Keratinocyte (primary cell): ENCODE measurements at regions not wholly inside any gene's neighbourhood (a gene's known extent, or its start where the extent isn't known, plus 50 kb on each side); places are given as distances from the start of the nearest gene placed in this dataset.

ENCODE experiments used
- DNase-seq: peaks from one replicate; pipeline ENCODE4 v3.0.0-alpha.2; 2011; ENCODE audit warnings: low read depth, missing footprints, low spot score
- FAIRE-seq: peaks from 2 replicates; lab custom pipeline; 2011; peaks lifted over from hg19 to GRCh38; lab: Jason Lieb, UNC
- H2AFZ ChIP-seq: 2 replicates; pipeline ENCODE4 v1.6.0; 2012; ENCODE audit warnings: low read length, control low read depth, inconsistent platforms; ENCODE audit not compliant: control insufficient read depth
- H3K27ac ChIP-seq: 2 replicates; pipeline ENCODE4 v1.5.1; 2011; ENCODE audit warnings: low read length; ENCODE audit not compliant: control insufficient read depth, insufficient read depth
- H3K27me3 ChIP-seq: 3 replicates; pipeline ENCODE4 v1.6.0; 2011; ENCODE audit warnings: low read length; ENCODE audit not compliant: control insufficient read depth, insufficient read depth; ENCODE audit errors: extremely low read depth
- H3K36me3 ChIP-seq, 2 experiments: 2 replicates in 1 of 2; 3 replicates in 1 of 2; pipeline ENCODE4 v1.5.1; 2011; ENCODE audit warnings: low read length in 2 of 2, mild to moderate bottlenecking in 1 of 2; ENCODE audit not compliant: control insufficient read depth in 2 of 2, insufficient read depth in 2 of 2; ENCODE audit errors: extremely low read depth in 1 of 2
- H3K4me1 ChIP-seq: 3 replicates; pipeline ENCODE4 v1.5.1; 2011; ENCODE audit warnings: low read length; ENCODE audit not compliant: control insufficient read depth, insufficient read depth; ENCODE audit errors: extremely low read depth
- H3K4me2 ChIP-seq: 3 replicates; pipeline ENCODE4 v1.6.0; 2011; ENCODE audit warnings: low read depth, low read length; ENCODE audit not compliant: control insufficient read depth, insufficient read depth; ENCODE audit errors: extremely low read depth
- H3K4me3 ChIP-seq, 3 experiments: fragments of 200-600 bp in 1 of 3; sonication (generic) in 1 of 3; 2 replicates in 2 of 3; 3 replicates in 1 of 3; pipeline ENCODE4 v1.5.1; 2011 to 2016; ENCODE audit warnings: low read length in 3 of 3, mild to moderate bottlenecking in 3 of 3, control low read depth in 2 of 3, inconsistent platforms in 1 of 3, low read depth in 1 of 3, mixed read lengths in 1 of 3, mixed run types in 1 of 3, moderate library complexity in 1 of 3; ENCODE audit not compliant: control insufficient read depth in 2 of 3, insufficient read depth in 2 of 3; ENCODE audit errors: extremely low read depth in 1 of 3
- H3K79me2 ChIP-seq: 2 replicates; pipeline ENCODE4 v1.6.0; 2012; ENCODE audit warnings: low read length; ENCODE audit not compliant: control insufficient read depth, insufficient read depth
- H3K9ac ChIP-seq: 3 replicates; pipeline ENCODE4 v1.6.0; 2011; ENCODE audit warnings: low read length; ENCODE audit not compliant: control insufficient read depth, insufficient read depth; ENCODE audit errors: extremely low read depth
- H3K9me1 ChIP-seq: 3 replicates; pipeline ENCODE4 v1.6.0; 2011; ENCODE audit warnings: low read length; ENCODE audit not compliant: control insufficient read depth, insufficient read depth; ENCODE audit errors: extremely low read depth
- H3K9me3 ChIP-seq: 2 replicates; pipeline ENCODE4 v1.5.1; 2012; ENCODE audit warnings: low read depth, low read length; ENCODE audit not compliant: control insufficient read depth
- H4K20me1 ChIP-seq: 3 replicates; pipeline ENCODE4 v1.6.0; 2011; ENCODE audit warnings: low read length; ENCODE audit not compliant: control insufficient read depth, insufficient read depth; ENCODE audit errors: extremely low read depth
- EZH2 ChIP-seq: IDR thresholded peaks from one replicate; pipeline ENCODE4 v1.6.1; 2012; ENCODE audit warnings: inconsistent platforms, mild to moderate bottlenecking, low read length, moderate library complexity
- dilution Hi-C: fragments of 300-500 bp; cut with MboI; formaldehyde crosslinking; loops from one replicate; pipeline ENCODE4 v1.7.0; 2020; ENCODE audit warnings: low sequenced_read_pairs; ENCODE audit not compliant: extremely low pct_ligation_motif_present
- TF ChIP-seq, protein P1 (sequence below), 3 experiments: IDR thresholded peaks in 1 of 3; conservative IDR thresholded peaks in 1 of 3; optimal IDR thresholded peaks in 1 of 3; 2 replicates in 2 of 3; 3 replicates in 1 of 3; pipeline versions ENCODE3 to v1.5.1; 2011; ENCODE audit warnings: low read length in 3 of 3, mild to moderate bottlenecking in 3 of 3, moderate library complexity in 2 of 3, control low read depth in 1 of 3, inconsistent platforms in 1 of 3; ENCODE audit not compliant: insufficient read depth in 2 of 3; ENCODE audit errors: extremely low read depth in 1 of 3

DNA sequence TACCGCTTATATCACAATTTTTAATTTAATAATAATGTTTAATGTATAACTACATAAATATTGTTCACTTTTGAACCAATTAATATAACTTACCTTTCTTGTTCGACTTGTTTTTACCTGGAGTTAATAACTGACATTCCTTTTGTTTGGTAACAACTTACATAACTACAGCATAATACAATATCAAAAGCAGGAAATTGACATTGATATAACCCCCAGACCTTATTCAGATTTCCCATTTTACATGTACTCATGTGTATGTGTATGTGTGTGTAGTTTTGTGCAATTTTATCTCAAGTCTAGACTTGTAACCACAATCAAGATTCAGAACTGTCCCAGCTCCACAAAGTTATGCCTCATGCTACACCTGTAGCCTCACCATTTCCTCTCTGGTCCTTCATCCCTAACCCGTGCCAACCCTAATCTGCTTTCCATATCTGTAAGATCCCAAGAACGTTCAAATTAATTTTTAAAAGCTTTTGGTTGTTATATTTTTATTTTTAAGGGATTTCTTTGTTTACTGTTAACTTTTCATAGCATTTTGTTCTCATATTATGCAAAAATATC, 190.6 kb downstream of the MANEA start:
- Histone ChIP-seq H2AFZ (no peak overlapping the region), H3K9me1 (no peaks in the 10 kb centered on the region), H3K9me3 (no peaks in the 10 kb centered on the region), H3K27me3 (no peaks in the 10 kb centered on the region), H3K4me3 (no peak overlapping the region), H3K9ac (no peak overlapping the region), H3K4me2 (no peak overlapping the region), H3K36me3 (no peaks in the 10 kb centered on the region), H3K4me1 (no peaks in the 10 kb centered on the region), H3K27ac (no peak overlapping the region), H4K20me1 (no peaks in the 10 kb centered on the region), H3K79me2 (no peaks in the 10 kb centered on the region)
- TF ChIP-seq, protein P1, sequence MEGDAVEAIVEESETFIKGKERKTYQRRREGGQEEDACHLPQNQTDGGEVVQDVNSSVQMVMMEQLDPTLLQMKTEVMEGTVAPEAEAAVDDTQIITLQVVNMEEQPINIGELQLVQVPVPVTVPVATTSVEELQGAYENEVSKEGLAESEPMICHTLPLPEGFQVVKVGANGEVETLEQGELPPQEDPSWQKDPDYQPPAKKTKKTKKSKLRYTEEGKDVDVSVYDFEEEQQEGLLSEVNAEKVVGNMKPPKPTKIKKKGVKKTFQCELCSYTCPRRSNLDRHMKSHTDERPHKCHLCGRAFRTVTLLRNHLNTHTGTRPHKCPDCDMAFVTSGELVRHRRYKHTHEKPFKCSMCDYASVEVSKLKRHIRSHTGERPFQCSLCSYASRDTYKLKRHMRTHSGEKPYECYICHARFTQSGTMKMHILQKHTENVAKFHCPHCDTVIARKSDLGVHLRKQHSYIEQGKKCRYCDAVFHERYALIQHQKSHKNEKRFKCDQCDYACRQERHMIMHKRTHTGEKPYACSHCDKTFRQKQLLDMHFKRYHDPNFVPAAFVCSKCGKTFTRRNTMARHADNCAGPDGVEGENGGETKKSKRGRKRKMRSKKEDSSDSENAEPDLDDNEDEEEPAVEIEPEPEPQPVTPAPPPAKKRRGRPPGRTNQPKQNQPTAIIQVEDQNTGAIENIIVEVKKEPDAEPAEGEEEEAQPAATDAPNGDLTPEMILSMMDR (optimal IDR thresholded peaks at IDR 0.05 in 1 of 3, IDR thresholded peaks at IDR 0.05 in 1 of 3, conservative IDR thresholded peaks at IDR 0.05 in 1 of 3; ENCODE audit: extremely low read depth in 1 of 3, insufficient read depth in 2 of 3, low read length in 3 of 3), result no peak
- TF ChIP-seq EZH2, result no peak
- DNase-seq (no peak), FAIRE-seq (no peak)
- dilution Hi-C loops, result no loop called here

DNA sequence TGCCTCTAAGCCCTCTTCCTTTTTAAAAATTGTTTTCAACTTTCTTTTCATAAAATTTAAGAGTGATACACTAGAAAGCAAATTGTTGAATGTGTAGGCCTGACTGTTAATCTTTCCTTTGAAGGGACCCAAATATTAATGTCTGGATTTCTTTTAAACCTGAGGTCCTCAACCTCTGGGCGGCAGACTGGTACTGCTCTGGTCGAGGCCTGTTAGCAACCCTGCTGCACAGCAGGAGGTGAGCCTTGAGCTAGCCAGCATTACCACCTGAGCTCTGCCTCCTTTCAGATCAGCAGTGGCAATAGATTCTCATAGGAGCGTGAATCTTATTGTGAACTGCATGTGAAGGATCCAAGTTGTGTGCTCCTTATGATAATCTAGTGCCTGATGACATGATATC, 191.2 kb downstream of the MANEA start:
- Histone ChIP-seq H3K9me3 (no peaks in the 10 kb centered on the region), H3K27ac (no peak overlapping the region), H4K20me1 (no peaks in the 10 kb centered on the region), H3K4me2 (no peak overlapping the region), H3K36me3 (no peaks in the 10 kb centered on the region), H3K9ac (no peak overlapping the region), H3K27me3 (no peaks in the 10 kb centered on the region), H3K4me3 (no peak overlapping the region), H3K4me1 (no peaks in the 10 kb centered on the region), H3K79me2 (no peaks in the 10 kb centered on the region), H2AFZ (no peak overlapping the region), H3K9me1 (no peaks in the 10 kb centered on the region)
- FAIRE-seq, result no peak
- DNase-seq, result no peak
- dilution Hi-C loops, result no loop called here
- TF ChIP-seq EZH2, result no peak
- TF ChIP-seq, protein P1 (optimal IDR thresholded peaks at IDR 0.05 in 1 of 3, IDR thresholded peaks at IDR 0.05 in 1 of 3, conservative IDR thresholded peaks at IDR 0.05 in 1 of 3; ENCODE audit: extremely low read depth in 1 of 3, insufficient read depth in 2 of 3, low read length in 3 of 3), result no peak
